B cell (primary cell): ENCODE measurements at regions not wholly inside any gene's neighbourhood (a gene's known extent, or its start where the extent isn't known, plus 50 kb on each side); places are given as distances from the start of the nearest gene placed in this dataset.

Source experiments
- EZH2 ChIP-seq: IDR thresholded peaks from 2 replicates; pipeline ENCODE4 v1.6.1; 2012; ENCODE audit warnings: borderline replicate concordance, low read depth, mild to moderate bottlenecking, moderate library complexity, low read length; ENCODE audit not compliant: insufficient read depth, poor library complexity, severe bottlenecking
- TF ChIP-seq, protein P1 (sequence below): fragments of 200-600 bp; IDR thresholded peaks from one replicate; pipeline ENCODE4 v1.8.0; 2022; ENCODE audit warnings: antibody characterized with exemption, mild to moderate bottlenecking

DNA sequence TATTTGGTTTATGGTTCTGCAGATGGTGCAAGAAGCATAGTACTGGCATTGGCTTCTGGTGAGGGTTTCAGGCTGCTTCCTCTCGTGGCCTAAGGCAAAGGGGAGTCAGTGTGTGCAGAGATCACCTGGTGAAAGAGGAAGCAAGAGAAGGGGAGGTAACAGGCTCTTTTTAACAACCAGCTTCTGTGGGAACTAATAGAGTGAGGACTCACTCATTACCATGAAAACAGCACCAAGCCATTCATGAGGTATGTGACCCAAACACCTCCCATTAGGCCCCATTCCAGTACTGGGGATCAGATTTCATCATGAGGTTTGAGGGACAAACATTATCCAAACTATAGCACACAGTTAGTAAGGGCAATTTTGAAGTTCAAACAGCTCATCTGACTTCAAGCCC, 263.5 kb downstream of the TMEM38B start:
- TF ChIP-seq, protein P1, sequence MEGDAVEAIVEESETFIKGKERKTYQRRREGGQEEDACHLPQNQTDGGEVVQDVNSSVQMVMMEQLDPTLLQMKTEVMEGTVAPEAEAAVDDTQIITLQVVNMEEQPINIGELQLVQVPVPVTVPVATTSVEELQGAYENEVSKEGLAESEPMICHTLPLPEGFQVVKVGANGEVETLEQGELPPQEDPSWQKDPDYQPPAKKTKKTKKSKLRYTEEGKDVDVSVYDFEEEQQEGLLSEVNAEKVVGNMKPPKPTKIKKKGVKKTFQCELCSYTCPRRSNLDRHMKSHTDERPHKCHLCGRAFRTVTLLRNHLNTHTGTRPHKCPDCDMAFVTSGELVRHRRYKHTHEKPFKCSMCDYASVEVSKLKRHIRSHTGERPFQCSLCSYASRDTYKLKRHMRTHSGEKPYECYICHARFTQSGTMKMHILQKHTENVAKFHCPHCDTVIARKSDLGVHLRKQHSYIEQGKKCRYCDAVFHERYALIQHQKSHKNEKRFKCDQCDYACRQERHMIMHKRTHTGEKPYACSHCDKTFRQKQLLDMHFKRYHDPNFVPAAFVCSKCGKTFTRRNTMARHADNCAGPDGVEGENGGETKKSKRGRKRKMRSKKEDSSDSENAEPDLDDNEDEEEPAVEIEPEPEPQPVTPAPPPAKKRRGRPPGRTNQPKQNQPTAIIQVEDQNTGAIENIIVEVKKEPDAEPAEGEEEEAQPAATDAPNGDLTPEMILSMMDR: no peak
- no peak for TF ChIP-seq EZH2
